Ishikawa (cell line): ENCODE measurements at regions not wholly inside any gene's neighbourhood (a gene's known extent, or its start where the extent isn't known, plus 50 kb on each side); places are given as distances from the start of the nearest gene placed in this dataset.

Experiments
- CEBPB ChIP-seq: IDR thresholded peaks from 2 replicates; pipeline ENCODE4 v1.6.1; 2012
- CREB1 ChIP-seq: IDR thresholded peaks from 2 replicates; pipeline ENCODE4 v1.6.1; 2012; ENCODE audit warnings: low read depth
- EGR1 ChIP-seq: IDR thresholded peaks from 2 replicates; pipeline ENCODE4 v1.6.1; 2012
- EP300 ChIP-seq: IDR thresholded peaks from 2 replicates; pipeline ENCODE4 v1.6.1; 2012; ENCODE audit warnings: borderline replicate concordance
- FOXM1 ChIP-seq: IDR thresholded peaks from 2 replicates; pipeline ENCODE4 v1.6.1; 2012; ENCODE audit warnings: low read depth, borderline replicate concordance
- MAX ChIP-seq: IDR thresholded peaks from 2 replicates; pipeline ENCODE4 v1.6.1; 2012
- NFIC ChIP-seq: IDR thresholded peaks from 2 replicates; pipeline ENCODE4 v1.6.1; 2012
- RAD21 ChIP-seq: IDR thresholded peaks from 2 replicates; pipeline ENCODE4 v1.6.1; 2012; ENCODE audit warnings: low read depth
- REST ChIP-seq: IDR thresholded peaks from 2 replicates; pipeline ENCODE4 v1.6.1; 2012; ENCODE audit warnings: low read depth, mild to moderate bottlenecking
- TAF1 ChIP-seq: IDR thresholded peaks from 2 replicates; pipeline ENCODE4 v1.6.1; 2012; ENCODE audit warnings: low read depth, mild to moderate bottlenecking
- TCF12 ChIP-seq: IDR thresholded peaks from 2 replicates; pipeline ENCODE4 v1.6.1; 2012; ENCODE audit warnings: low read depth
- TEAD4 ChIP-seq: IDR thresholded peaks from 2 replicates; pipeline ENCODE4 v1.6.1; 2012
- USF1 ChIP-seq: IDR thresholded peaks from 2 replicates; pipeline ENCODE4 v1.6.1; 2012
- YY1 ChIP-seq: IDR thresholded peaks from 2 replicates; pipeline ENCODE4 v1.6.1; 2012; ENCODE audit warnings: low read depth
- ZBTB7A ChIP-seq: IDR thresholded peaks from 2 replicates; pipeline ENCODE4 v1.6.1; 2012; ENCODE audit warnings: low read depth

GRCh38 chr6:100226811-100227210 lies 232.8 kb upstream of the MCHR2 start:
- TF ChIP-seq FOXM1 (no peak), TEAD4 (no peak), EGR1 (no peak), RAD21 (no peak), MAX (no peak), CREB1 (no peak), YY1 (no peak), CEBPB (no peak), USF1 (no peak), REST (no peak), ZBTB7A (no peak), EP300 (no peak), NFIC (no peak), TCF12 (no peak), TAF1 (no peak)

GRCh38 chr6:100220543-100220942 lies 226.5 kb upstream of the MCHR2 start:
- TF ChIP-seq CEBPB (no peak), TCF12 (no peak), USF1 (no peak), CREB1 (no peak), REST (no peak), FOXM1 (no peak), YY1 (no peak), NFIC (no peak)

- TF ChIP-seq FOXM1, result no peak
- TF ChIP-seq TAF1, result no peak
- TF ChIP-seq YY1, result no peak
- no peak for TF ChIP-seq CREB1
- no peak for TF ChIP-seq REST
- TF ChIP-seq TCF12, result no peak
- no peak for TF ChIP-seq USF1
- no peak for TF ChIP-seq EGR1
- TF ChIP-seq RAD21, result no peak
- no peak for TF ChIP-seq TEAD4
- TF ChIP-seq CEBPB, result no peak
- no peak for TF ChIP-seq ZBTB7A
- TF ChIP-seq NFIC, result no peak
- no peak for TF ChIP-seq EP300
- no peak for TF ChIP-seq MAX
Measured at GRCh38 chr6:100217225-100218012, 223.4 kb upstream of the MCHR2 start.

- TF ChIP-seq ZBTB7A (no peak), RAD21 (no peak), TEAD4 (no peak), MAX (no peak), CEBPB (no peak), EP300 (no peak), TAF1 (no peak), TCF12 (no peak), YY1 (no peak), CREB1 (no peak), NFIC (no peak), FOXM1 (no peak), USF1 (no peak), EGR1 (no peak), REST (no peak)
Measured at GRCh38 chr6:100216760-100217159, 222.7 kb upstream of the MCHR2 start.
